ENCODE measurements at regions not wholly inside any gene's neighbourhood (a gene's known extent, or its start where the extent isn't known, plus 50 kb on each side); places are given as distances from the start of the nearest gene placed in this dataset.

GRCh38 chr2:146246736-146247523 is 1597.9 kb upstream of the ACVR2A start:
- Histone ChIP-seq H4K20me1 (replicated peaks; ENCODE audit: insufficient read depth) (no peaks in the 10 kb centered on the region), H3K79me2 (replicated peaks; ENCODE audit: insufficient read depth) (no peaks in the 10 kb centered on the region), H3K4me3 (no peak overlapping the region), H2AFZ (peak overlapping the region; percentile 45; the same call in 1 of the 2 replicates), H3K9me2 (ENCODE audit: insufficient read depth) (no peaks in the 10 kb centered on the region), H3K27ac (ENCODE audit: low read depth) (no peak overlapping the region), H3F3A (replicated peaks; ENCODE audit: low read depth) (no peaks in the 10 kb centered on the region), H3K4me1 (ENCODE audit: insufficient read depth) (no peaks in the 10 kb centered on the region; the same call in 1 of the 2 replicates), H3K36me3 (ENCODE audit: insufficient read depth) (no peaks in the 10 kb centered on the region), H3K4me2 (no peak overlapping the region), H3K27me3 (ENCODE audit: insufficient read depth) (no peaks in the 10 kb centered on the region)
- H3K27me3 Mint-ChIP-seq (ENCODE audit: insufficient read depth, low read depth, poor library complexity): no peaks in the 10 kb centered on the region
- ATAC-seq: no peak
- DNase-seq (ENCODE audit: low spot score): no peak
- peaks cover 15% of the 10 kb centered on the region for H3K4me1 Mint-ChIP-seq
- H3K9me3 Mint-ChIP-seq: no peaks in the 10 kb centered on the region
- no peak overlapping the region for H3K27ac Mint-ChIP-seq
- H3K36me3 Mint-ChIP-seq (ENCODE audit: low read depth): no peaks in the 10 kb centered on the region
- TF ChIP-seq CTCF (conservative IDR thresholded peaks at IDR 0.05; ENCODE audit: low read depth in 2 of 2) (no peak), REST (IDR thresholded peaks at IDR 0.05; ENCODE audit: unreplicated experiment) (no peak), NANOG (IDR thresholded peaks at IDR 0.05; ENCODE audit: borderline replicate concordance) (no peak), EZH2phosphoT487 (IDR thresholded peaks at IDR 0.05; ENCODE audit: unreplicated experiment) (no peak), POLR2AphosphoS5 (IDR thresholded peaks at IDR 0.05; ENCODE audit: low read depth) (no peak), CREB1 (CRISPR knock-in tag; IDR thresholded peaks at IDR 0.05; ENCODE audit: low read depth) (no peak), STAT1 (IDR thresholded peaks at IDR 0.05; ENCODE audit: unreplicated experiment) (no peak), EZH2 (IDR thresholded peaks at IDR 0.05; ENCODE audit: low read depth, unreplicated experiment) (no peak), JUNB (IDR thresholded peaks at IDR 0.05; ENCODE audit: unreplicated experiment) (no peak), ETS1 (IDR thresholded peaks at IDR 0.05) (no peak), ZNF114 (CRISPR knock-in tag; IDR thresholded peaks at IDR 0.05) (no peak), ZNF331 (CRISPR knock-in tag; IDR thresholded peaks at IDR 0.05; ENCODE audit: low read depth) (no peak), ZNF462 (CRISPR knock-in tag; IDR thresholded peaks at IDR 0.05) (no peak)
- H3K4me3 Mint-ChIP-seq: no peak overlapping the region

Data from GM23338 (cell line).